GM12878 (cell line): ENCODE measurements at regions not wholly inside any gene's neighbourhood (a gene's known extent, or its start where the extent isn't known, plus 50 kb on each side); places are given as distances from the start of the nearest gene placed in this dataset.

Source experiments
- ATAC-seq: fragments of 200-7000 bp; cut with Tn5 transposase; 3 replicates; pipeline ENCODE4 v1.9.1; 2020; ENCODE audit warnings: mild to moderate bottlenecking, moderate library complexity
- BruUV-seq: library from RNA; stranded (reverse); fragments of 400-500 nt; replicated peaks from 2 replicates; lab custom pipeline; 2021; lab: Mats Ljungman, UMichigan
- CTCF ChIA-PET: fragments of 300-600 bp; sonication (Branson Sonifier 250); formaldehyde crosslinking; extraction: SDS; loops from one replicate; lab custom pipeline; 2021; ENCODE audit warnings: inconsistent platforms; lab: Yijun Ruan, JAX
- POLR2A ChIA-PET: fragments of 350-600 bp; formaldehyde crosslinking; extraction: SDS; loops from one replicate; lab custom pipeline; 2021; ENCODE audit warnings: inconsistent platforms; lab: Charles Lee
- RAD21 ChIA-PET: fragments of 300-600 bp; sonication (Branson Sonifier 250); formaldehyde crosslinking; loops from one replicate; lab custom pipeline; 2023; ENCODE audit warnings: antibody characterized with exemption; ENCODE audit not compliant: unreplicated experiment; lab: Charles Lee
- SMC1A ChIA-PET: fragments of 300-600 bp; sonication (Branson Sonifier 250); formaldehyde crosslinking; loops from one replicate; lab custom pipeline; 2023; ENCODE audit not compliant: unreplicated experiment, uncharacterized antibody; lab: Charles Lee
- DNase-seq: peaks from one replicate; pipeline ENCODE4 v3.0.0-alpha.2; 2011; ENCODE audit warnings: low read depth, low spot score
- FAIRE-seq: peaks from 3 replicates; lab custom pipeline; 2011; peaks lifted over from hg19 to GRCh38; lab: Jason Lieb, UNC
- H2AFZ ChIP-seq: 2 replicates; pipeline ENCODE4 v1.6.0; 2011; ENCODE audit warnings: low read depth, low read length, control low read depth; ENCODE audit not compliant: control insufficient read depth
- H3K27ac ChIP-seq: 2 replicates; pipeline ENCODE4 v1.5.1; 2011; ENCODE audit warnings: control low read depth; ENCODE audit not compliant: control insufficient read depth, insufficient read depth
- H3K27me3 ChIP-seq, 2 experiments: replicated peaks in 1 of 2; 2 replicates each; pipeline versions ENCODE4 v1.6.0 to v1.6.1; 2011; ENCODE audit warnings: low read length in 1 of 2; ENCODE audit not compliant: control insufficient read depth in 2 of 2, insufficient read depth in 2 of 2
- H3K36me3 ChIP-seq, 2 experiments: 2 replicates each; pipeline ENCODE4 v1.5.1; 2011; ENCODE audit warnings: low read length in 1 of 2; ENCODE audit not compliant: control insufficient read depth in 2 of 2, insufficient read depth in 2 of 2
- H3K4me1 ChIP-seq: 2 replicates; pipeline ENCODE4 v1.6.1; 2011; ENCODE audit warnings: mild to moderate bottlenecking, low read length, moderate library complexity, mixed read lengths; ENCODE audit not compliant: control insufficient read depth, insufficient read depth
- H3K4me2 ChIP-seq: 2 replicates; pipeline ENCODE4 v1.6.0; 2011; ENCODE audit warnings: control low read depth; ENCODE audit not compliant: control insufficient read depth, insufficient read depth
- H3K4me3 ChIP-seq: fragments of 200-600 bp; sonication (generic); 2 replicates; pipeline ENCODE4 v1.5.1; 2016
- H3K79me2 ChIP-seq: 2 replicates; pipeline ENCODE4 v1.6.0; 2011; ENCODE audit warnings: low read length; ENCODE audit not compliant: control insufficient read depth, insufficient read depth
- H3K9ac ChIP-seq: 2 replicates; pipeline ENCODE4 v1.8.0; 2011; ENCODE audit warnings: low read length, control low read depth, mixed read lengths; ENCODE audit not compliant: control insufficient read depth, insufficient read depth
- H3K9me3 ChIP-seq: replicated peaks from 3 replicates; pipeline ENCODE4 v1.5.1; 2011; ENCODE audit warnings: mild to moderate bottlenecking, low read length; ENCODE audit not compliant: control insufficient read depth, insufficient read depth
- H4K20me1 ChIP-seq: 2 replicates; pipeline ENCODE4 v1.6.0; 2011; ENCODE audit not compliant: control insufficient read depth, insufficient read depth
- CHD1 ChIP-seq: IDR thresholded peaks from 2 replicates; pipeline ENCODE4 v1.6.1; 2012; ENCODE audit warnings: low read depth, low read length, improper control_type of control experiment
- CREM ChIP-seq: IDR thresholded peaks from 2 replicates; pipeline ENCODE4 v1.6.1; 2014; ENCODE audit warnings: antibody characterized with exemption, low read depth
- IKZF1 ChIP-seq: fragments of 450-650 bp; conservative IDR thresholded peaks from 2 replicates; pipeline ENCODE4 v1.6.1; 2017; ENCODE audit warnings: antibody characterized with exemption, mild to moderate bottlenecking
- KAT2A ChIP-seq: conservative IDR thresholded peaks from 2 replicates; pipeline ENCODE4 v1.6.1; 2011; ENCODE audit warnings: low read depth, low read length; ENCODE audit not compliant: control insufficient read depth
- LARP7 ChIP-seq: fragments of 450-650 bp; IDR thresholded peaks from 2 replicates; pipeline ENCODE4 v1.6.1; 2017; ENCODE audit warnings: mild to moderate bottlenecking
- NFYA ChIP-seq: IDR thresholded peaks from 2 replicates; pipeline ENCODE4 v1.6.1; 2011; ENCODE audit warnings: low read depth, mild to moderate bottlenecking, low read length, improper control_type of control experiment, borderline replicate concordance
- NKRF ChIP-seq: fragments of 450-650 bp; conservative IDR thresholded peaks from 2 replicates; pipeline ENCODE4 v1.6.1; 2017; ENCODE audit warnings: mild to moderate bottlenecking, moderate library complexity
- PAX8 ChIP-seq: fragments of 450-650 bp; IDR thresholded peaks from 2 replicates; pipeline ENCODE4 v1.6.1; 2017; ENCODE audit warnings: mild to moderate bottlenecking, moderate library complexity
- SMAD5 ChIP-seq: IDR thresholded peaks from 2 replicates; pipeline ENCODE4 v1.6.1; 2016; ENCODE audit warnings: antibody characterized with exemption, low read depth
- SREBF2 ChIP-seq: IDR thresholded peaks from 2 replicates; pipeline ENCODE4 v1.6.1; 2012; ENCODE audit warnings: mild to moderate bottlenecking, low read length
- ZBTB11 ChIP-seq: fragments of 450-650 bp; formaldehyde crosslinking; IDR thresholded peaks from 2 replicates; pipeline ENCODE4 v1.5.0; 2022; ENCODE audit warnings: mild to moderate bottlenecking, missing genetic modification characterization
- ZNF207 ChIP-seq: fragments of 450-650 bp; IDR thresholded peaks from 2 replicates; pipeline ENCODE4 v1.6.1; 2014; ENCODE audit warnings: antibody characterized with exemption, mild to moderate bottlenecking, borderline replicate concordance
- ZNF592 ChIP-seq: fragments of 450-650 bp; IDR thresholded peaks from 2 replicates; pipeline ENCODE4 v1.6.1; 2017; ENCODE audit warnings: mild to moderate bottlenecking, moderate library complexity
- WGBS: methylation state at CpG from one replicate; pipeline ENCODE4 v1.1.6; 2016; ENCODE audit warnings: low lambda C conversion rate; ENCODE audit not compliant: insufficient replicate concordance, insufficient coverage; ENCODE audit errors: missing lambda C conversion rate; 5-methylcytosine and 5-hydroxymethylcytosine counted together
- in situ Hi-C: fragments of 300-500 bp; cut with MboI; formaldehyde crosslinking; loops from 9 replicates; pipeline ENCODE4 v1.14.3; 2018; ENCODE audit warnings: mixed read lengths
- intact Hi-C: fragments of 100-400 bp; cut with micrococcal nuclease; formaldehyde crosslinking; loops from one replicate; pipeline ENCODE4 v1.14.2; 2022; ENCODE audit not compliant: unreplicated experiment

GRCh38 chr4:156547891-156548290 is 423.7 kb downstream of the PDGFC start (continued):
- TF ChIP-seq ZBTB11 (CRISPR knock-in tag) (no peak), SMAD5 (no peak)

GRCh38 chr4:156547439-156547838 is 424.2 kb downstream of the PDGFC start:
- no peak overlapping the region for H2AFZ ChIP-seq
- POLR2A ChIA-PET, result no interaction called here
- CTCF ChIA-PET, result no interaction called here
- no peak overlapping the region for H3K4me3 ChIP-seq
- H3K4me1 ChIP-seq, result no peaks in the 10 kb centered on the region
- DNase-seq, result no peak
- H3K27me3 ChIP-seq, result no peaks in the 10 kb centered on the region
- BruUV-seq, result no TSS peak
- intact Hi-C loops, result no loop called here
- RAD21 ChIA-PET, result no interaction called here
- no peak for ATAC-seq
- no peaks in the 10 kb centered on the region for H4K20me1 ChIP-seq
- FAIRE-seq, result no peak
- SMC1A ChIA-PET, result no interaction called here
- in situ Hi-C loops, result no loop called here
- no peak overlapping the region for H3K9ac ChIP-seq
- no peaks in the 10 kb centered on the region for H3K79me2 ChIP-seq
- no peaks in the 10 kb centered on the region for H3K9me3 ChIP-seq
- H3K27ac ChIP-seq, result no peak overlapping the region
- WGBS, result 0% methylated on average over 2 of the region's 2 CpGs
- H3K36me3 ChIP-seq, result no peaks in the 10 kb centered on the region
- no peak overlapping the region for H3K4me2 ChIP-seq
- TF ChIP-seq PAX8, result no peak
- no peak for TF ChIP-seq CHD1
- no peak for TF ChIP-seq IKZF1
- no peak for TF ChIP-seq CREM
- no peak for TF ChIP-seq LARP7
- no peak for TF ChIP-seq NKRF
- no peak for TF ChIP-seq ZNF592
- no peak for TF ChIP-seq NFYA
- no peak for TF ChIP-seq ZNF207
- TF ChIP-seq KAT2A, result no peak
- TF ChIP-seq SREBF2, result no peak
